ENCODE measurements at regions not wholly inside any gene's neighbourhood (a gene's known extent, or its start where the extent isn't known, plus 50 kb on each side); places are given as distances from the start of the nearest gene placed in this dataset.

GRCh38 chr5:83837265-83837907 is 116.7 kb upstream of the HAPLN1 start:
- H3K79me2 ChIP-seq (ENCODE audit: control insufficient read depth, insufficient read depth, low read length), result no peaks in the 10 kb centered on the region
- H3K27me3 ChIP-seq (ENCODE audit: control insufficient read depth in 2 of 2, insufficient read depth in 2 of 2, low read length in 2 of 2), result no peaks in the 10 kb centered on the region
- CTCF ChIA-PET, result no interaction called here
- dilution Hi-C loops (cut with MboI; ENCODE audit: extremely low pct_ligation_motif_present, low sequenced_read_pairs), result no loop called here
- H3K36me3 ChIP-seq (ENCODE audit: control insufficient read depth in 2 of 2, extremely low read depth in 1 of 2, insufficient read depth in 2 of 2, low read length in 2 of 2), result no peaks in the 10 kb centered on the region
- H3K4me1 ChIP-seq (ENCODE audit: control insufficient read depth, extremely low read depth, insufficient read depth, low read length), result no peaks in the 10 kb centered on the region
- no peak overlapping the region for H3K4me3 ChIP-seq (replicated peaks in 1 of 3; ENCODE audit: insufficient read depth in 1 of 3, low read depth in 1 of 3, low read length in 3 of 3)
- H3K9ac ChIP-seq (replicated peaks; ENCODE audit: extremely low read depth, insufficient read depth, low read length), result no peak overlapping the region
- DNase-seq (ENCODE audit: low read depth, low spot score) (no peak), FAIRE-seq (no peak)
- intact Hi-C loops (cut with micrococcal nuclease), result no loop called here
- no peak overlapping the region for H3K27ac ChIP-seq (ENCODE audit: insufficient read depth, low read depth, low read length)
- H3K9me3 ChIP-seq (replicated peaks; ENCODE audit: control insufficient read depth, insufficient read depth, low read length), result no peaks in the 10 kb centered on the region
- POLR2A ChIA-PET, result interaction anchor here (0.5 kb wide), 1 partner anchor 536 kb away, joined by 6 read pairs; no protein-coding TSS in a partner anchor
- TF ChIP-seq EZH2 (IDR thresholded peaks at IDR 0.05; ENCODE audit: borderline replicate concordance, low read depth, low read length, severe bottlenecking) (no peak), POLR2AphosphoS5 (IDR thresholded peaks at IDR 0.05; ENCODE audit: insufficient read depth, low read depth, low read length) (no peak), JUN (IDR thresholded peaks at IDR 0.05; ENCODE audit: borderline replicate concordance, insufficient read depth, insufficient read length, low read depth) (no peak), MAX (IDR thresholded peaks at IDR 0.05; ENCODE audit: insufficient read depth, insufficient read length) (no peak), CTCF (IDR thresholded peaks at IDR 0.05; ENCODE audit: extremely low read depth in 1 of 2, insufficient read depth in 1 of 2, low read depth in 1 of 2, low read length in 2 of 2) (no peak), POLR2A (IDR thresholded peaks at IDR 0.05; ENCODE audit: low read depth, low read length) (no peak), MYC (IDR thresholded peaks at IDR 0.05; ENCODE audit: low read depth, low read length) (no peak), FOS (IDR thresholded peaks at IDR 0.05; ENCODE audit: borderline replicate concordance, insufficient read depth, low read length) (no peak), GATA2 (IDR thresholded peaks at IDR 0.05; ENCODE audit: insufficient read depth, insufficient read length, low read depth, low read length) (no peak)
- H3K9me1 ChIP-seq (replicated peaks; ENCODE audit: control insufficient read depth, extremely low read depth, insufficient read depth, low read length), result no peaks in the 10 kb centered on the region
- H3K4me2 ChIP-seq (ENCODE audit: insufficient read depth, low read length), result no peak overlapping the region
- no TSS peak for BruUV-seq (replicated peaks)
- H4K20me1 ChIP-seq (replicated peaks; ENCODE audit: control insufficient read depth, extremely low read depth, insufficient read depth, low read length), result no peaks in the 10 kb centered on the region
- no peak overlapping the region for H2AFZ ChIP-seq (ENCODE audit: low read depth, low read length)
